Cardiac septum (tissue), 1 donor: ENCODE measurements at regions not wholly inside any gene's neighbourhood (a gene's known extent, or its start where the extent isn't known, plus 50 kb on each side); places are given as distances from the start of the nearest gene placed in this dataset.
"Not testable (repeated sequence)": the region's sequence is repeated elsewhere in the genome, so short reads cannot be mapped to it uniquely, and the experiment has no call there.

Source experiments
- DNase-seq: peaks from one replicate; pipeline ENCODE4 v3.0.0-alpha.2; 2020; ENCODE audit warnings: low spot score
- intact Hi-C: fragments of 100-400 bp; cut with DNase I; formaldehyde crosslinking; loops from one replicate; pipeline ENCODE4 v1.14.0; 2022
- donor health status: DM: no; HTN: no; CAD: no.

- intact Hi-C loops, result no loop called here
- DNase-seq, result no peak
These were observed 132.0 kb upstream of the ZC3H11B start for GRCh38 chr1:219744652-219745469.

GRCh38 chr1:219741011-219741970 lies 128.4 kb upstream of the ZC3H11B start:
- DNase-seq, result no peak
- intact Hi-C loops, result no loop called here

DNA sequence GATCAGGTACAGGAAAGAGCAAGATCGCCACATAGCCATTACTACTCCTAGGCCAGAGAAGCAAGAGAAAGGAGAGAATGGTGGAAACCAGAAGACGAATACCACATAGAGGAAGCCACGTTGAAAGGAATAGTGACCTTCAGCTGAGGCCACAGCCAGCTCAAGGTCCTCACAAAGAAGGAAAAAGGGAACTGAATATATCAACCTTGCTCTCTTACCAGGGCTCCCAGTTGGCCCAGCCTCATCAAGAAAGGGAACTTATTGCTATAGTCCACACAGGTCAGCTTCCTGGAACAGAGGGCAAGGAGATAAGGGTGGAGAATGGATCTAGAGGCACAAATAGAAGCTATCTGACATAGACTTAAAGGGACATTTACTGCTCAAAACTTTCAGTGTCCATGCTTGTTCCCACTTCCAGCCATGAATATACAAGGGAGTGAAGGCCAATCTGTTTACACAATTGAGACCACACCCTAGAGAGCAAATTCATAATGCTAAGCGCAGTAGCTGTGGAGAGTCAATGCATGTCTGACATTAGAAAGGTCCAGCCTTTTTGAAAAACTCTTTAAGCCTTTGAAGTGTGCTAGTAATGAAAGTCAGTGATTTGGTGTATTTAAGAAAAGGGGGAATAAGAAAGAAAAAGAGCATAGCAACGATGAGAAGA lies 120.7 kb upstream of the ZC3H11B start:
- DNase-seq, result no peak
- intact Hi-C loops, result no loop called here

DNA sequence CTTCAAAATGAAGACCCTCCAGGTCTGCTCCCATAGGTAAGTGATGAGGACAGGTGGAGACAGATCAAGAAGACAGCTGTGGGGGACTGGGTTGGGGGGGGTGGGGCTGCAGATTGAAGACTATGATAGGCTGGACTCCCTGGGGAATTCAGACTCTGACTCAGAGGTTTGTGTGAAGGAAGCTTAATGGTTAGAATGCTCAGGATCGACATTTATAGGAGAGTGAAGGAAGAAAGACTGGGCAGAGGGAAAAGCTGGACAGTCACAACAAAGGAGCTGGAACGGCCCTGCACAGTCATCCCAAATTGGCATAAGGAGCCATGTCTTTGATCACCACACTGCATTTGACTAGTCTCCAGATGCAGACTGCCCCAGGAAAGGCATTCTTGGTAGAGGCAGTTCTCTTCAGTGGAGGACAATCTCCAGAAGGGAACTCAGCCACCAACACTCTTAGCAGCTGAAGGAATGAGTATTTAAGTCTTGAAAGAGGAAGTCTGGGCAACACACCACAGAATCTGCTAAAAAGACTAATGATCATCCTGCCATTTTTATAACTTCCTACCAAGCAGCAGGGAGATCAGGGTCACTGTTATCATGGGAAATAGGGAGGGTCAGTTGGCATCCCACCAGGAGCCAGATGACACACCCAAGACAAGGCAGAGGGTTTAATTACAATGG lies 120.0 kb upstream of the ZC3H11B start:
- intact Hi-C loops, result no loop called here
- DNase-seq, result no peak

DNA sequence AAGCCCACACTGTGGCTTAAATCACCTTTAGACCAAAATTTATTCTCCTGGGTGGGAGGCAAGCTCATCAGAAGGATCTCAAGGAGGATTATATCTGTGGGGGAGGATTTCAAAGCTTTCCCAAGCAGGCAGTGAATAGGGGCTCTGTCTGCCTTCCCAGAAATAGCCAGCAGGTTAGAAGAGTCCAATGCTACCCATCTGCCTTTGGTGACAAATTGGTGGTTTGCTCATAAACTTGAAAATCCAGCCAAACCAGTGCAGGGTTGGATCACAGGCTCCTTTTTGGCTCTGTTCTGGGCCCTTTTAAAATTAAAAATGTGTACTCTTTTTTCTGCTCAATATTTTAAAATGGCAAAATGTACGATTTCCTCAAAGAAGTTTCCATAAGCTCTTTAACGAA lies 118.9 kb upstream of the ZC3H11B start:
- DNase-seq, result no peak
- intact Hi-C loops, result no loop called here

DNA sequence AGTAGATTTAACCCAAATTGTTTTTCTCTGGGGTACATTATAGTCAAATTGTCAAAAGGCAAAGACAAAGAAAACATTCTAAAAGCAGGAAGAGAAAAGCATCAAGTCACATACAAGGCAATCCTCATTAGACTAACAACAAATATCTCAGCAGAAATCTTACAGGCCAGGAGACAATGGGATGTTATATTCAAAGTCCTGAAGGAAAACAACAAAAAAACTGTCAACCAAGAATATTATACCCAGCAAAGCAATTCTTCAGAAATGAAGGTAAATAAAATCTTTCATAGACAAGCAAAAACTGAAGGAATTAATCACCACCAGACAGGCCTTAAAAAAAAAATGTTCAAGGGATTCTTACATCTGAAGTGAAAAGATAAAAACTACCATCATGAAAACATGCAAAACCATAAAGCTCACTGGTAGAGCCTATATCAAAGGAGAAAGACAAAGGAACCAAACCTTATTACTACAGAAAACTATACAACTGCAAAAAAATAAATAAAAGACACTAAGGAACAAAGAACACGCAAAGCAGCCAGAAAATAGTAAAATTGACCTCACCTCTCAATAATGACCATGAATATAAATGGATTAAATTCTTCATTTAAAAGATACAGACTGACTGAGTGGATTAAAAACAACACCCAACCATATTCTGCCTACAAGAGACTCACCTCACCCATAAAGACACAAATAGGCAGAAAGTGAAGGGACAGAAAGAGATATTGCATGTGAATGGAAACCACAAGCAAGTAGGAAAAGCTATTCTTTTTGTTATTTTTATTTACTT lies 113.8 kb upstream of the ZC3H11B start:
- intact Hi-C loops, result no loop called here
- no peak for DNase-seq

DNA sequence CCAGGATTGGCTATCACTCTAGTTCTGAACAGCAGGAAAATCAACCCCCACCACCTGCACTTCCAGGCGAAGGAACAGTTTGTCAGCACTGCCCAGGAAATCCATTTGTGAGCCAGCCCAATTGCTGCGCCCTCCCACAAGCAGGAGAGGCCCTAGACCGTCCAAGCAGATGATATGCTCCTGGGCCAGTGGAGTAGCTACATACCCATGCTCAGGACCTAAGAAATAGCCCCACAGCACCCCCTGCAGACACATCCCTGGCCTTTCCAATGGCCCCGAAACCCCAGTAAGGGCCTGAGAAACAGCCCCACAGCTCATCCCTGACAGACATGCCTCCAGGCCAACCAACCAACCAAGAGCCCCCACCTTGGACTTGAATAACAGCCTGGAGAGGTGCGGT lies 111.5 kb upstream of the ZC3H11B start:
- DNase-seq, result no peak
- intact Hi-C loops, result no loop called here

DNA sequence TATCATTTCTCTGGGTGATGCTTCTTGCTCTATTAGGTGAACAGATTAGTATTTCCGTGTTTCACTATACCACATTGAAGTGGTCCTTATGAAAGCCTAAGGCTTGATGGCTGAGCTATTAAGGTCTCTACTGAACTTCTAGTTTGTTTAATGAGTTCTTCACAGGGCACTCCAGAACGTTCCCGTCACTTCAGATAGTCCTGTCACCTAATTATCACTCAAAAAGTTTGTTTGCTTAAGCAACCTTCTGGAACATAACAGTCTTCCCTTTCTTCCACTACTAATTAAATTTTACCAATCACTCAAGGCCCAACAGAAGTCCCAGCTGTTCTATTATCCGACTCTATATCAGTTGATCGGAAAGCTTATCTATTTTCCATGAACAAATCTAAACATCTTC lies 104.6 kb upstream of the ZC3H11B start:
- no peak for DNase-seq
- intact Hi-C loops, result no loop called here

DNA sequence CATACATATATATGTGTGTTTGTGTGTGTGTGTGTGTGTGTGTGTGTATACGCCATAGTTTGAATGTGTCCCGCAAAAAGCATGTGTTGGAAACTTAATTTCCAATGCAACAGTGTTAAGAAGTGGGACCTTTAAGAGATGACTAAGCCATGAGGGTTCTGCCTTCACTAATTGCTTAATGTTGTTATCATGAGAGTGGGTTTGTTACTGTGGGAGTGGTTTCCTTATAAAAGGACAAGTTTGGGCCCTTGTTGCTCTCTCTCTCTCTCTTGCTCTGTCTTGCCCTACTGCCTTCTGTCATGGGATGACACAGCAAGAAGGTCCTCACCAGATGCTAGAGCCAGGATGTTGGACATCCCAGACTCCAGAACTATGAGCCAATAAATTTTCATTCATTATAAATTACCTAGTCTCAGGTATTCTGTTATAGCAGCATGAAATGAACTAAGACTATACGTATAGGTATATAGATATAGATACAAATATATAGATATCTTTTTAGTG lies 103.8 kb upstream of the ZC3H11B start:
- intact Hi-C loops, result no loop called here
- no peak for DNase-seq

- intact Hi-C loops, result no loop called here
- no peak for DNase-seq
These were observed 101.1 kb upstream of the ZC3H11B start for GRCh38 chr1:219713981-219714381.

DNA sequence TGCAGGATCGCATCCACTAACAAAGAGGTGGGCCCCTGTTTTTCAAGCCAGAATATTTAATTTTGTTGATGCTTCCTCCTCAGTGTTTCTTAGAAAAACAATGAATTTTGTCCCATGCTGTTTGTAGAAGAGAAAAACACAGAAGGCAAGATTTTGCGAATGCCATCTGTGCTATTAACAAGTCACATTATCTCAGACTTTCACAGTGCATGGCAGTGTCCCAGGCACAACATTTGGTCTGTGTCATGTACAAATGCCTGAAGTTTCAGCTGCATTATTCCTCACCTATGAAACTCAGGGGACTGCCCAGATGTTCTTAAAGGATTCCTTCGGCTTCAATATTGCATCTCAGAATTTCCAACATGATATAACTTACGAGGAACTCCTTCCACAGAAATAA lies 99.6 kb upstream of the ZC3H11B start:
- intact Hi-C loops, result no loop called here
- DNase-seq, result no peak

GRCh38 chr1:219710529-219711194 lies 97.8 kb upstream of the ZC3H11B start:
- intact Hi-C loops, result no loop called here
- no peak for DNase-seq

DNA sequence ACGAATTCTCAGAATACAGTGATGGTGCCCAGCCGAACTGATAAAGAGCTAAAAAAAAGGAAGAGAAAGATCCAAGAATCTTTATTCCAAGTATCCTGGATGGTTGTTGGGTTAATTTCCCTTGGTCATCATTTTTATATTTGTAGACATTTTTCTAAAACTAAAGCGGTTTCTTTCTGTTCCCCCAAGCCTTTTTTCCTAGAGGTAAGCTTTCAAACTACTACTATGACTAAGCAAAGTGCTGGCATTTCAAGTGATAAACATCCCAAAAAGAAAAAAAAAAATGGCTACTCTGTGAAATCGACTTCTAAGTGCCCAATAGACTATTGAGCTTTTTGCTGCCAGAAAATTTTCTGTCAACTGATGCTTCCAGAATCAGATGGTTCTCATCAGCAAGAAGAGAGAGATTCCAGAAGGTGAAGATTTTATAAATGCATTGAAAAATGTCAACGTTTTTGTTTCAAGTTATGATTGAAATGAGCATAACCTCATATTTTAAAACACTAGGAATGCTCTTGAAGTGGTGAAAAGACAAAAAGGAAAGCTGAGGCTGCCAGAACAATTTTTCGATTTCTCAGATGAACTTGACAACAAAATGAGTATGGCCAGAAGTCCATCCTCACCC lies 96.1 kb upstream of the ZC3H11B start:
- intact Hi-C loops, result no loop called here

DNA sequence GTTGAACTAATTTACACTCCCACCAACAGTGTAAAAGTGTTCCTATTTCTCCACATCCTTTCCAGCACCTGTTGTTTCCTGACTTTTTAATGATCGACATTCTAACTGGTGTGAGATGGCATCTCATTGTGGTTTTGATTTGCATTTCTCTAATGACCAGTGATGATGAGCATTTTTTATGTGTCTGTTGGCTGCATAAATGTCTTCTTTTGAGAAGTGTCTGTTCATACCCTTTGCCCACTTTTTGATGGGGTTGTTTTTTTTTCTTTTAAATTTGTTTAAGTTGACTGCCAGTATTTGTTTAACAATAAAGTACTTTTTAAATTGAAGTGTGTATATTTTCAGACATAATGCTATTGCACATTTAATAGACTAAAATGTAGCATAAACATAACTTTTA lies 95.0 kb upstream of the ZC3H11B start:
- intact Hi-C loops, DNase-seq: not testable (repeated sequence)

More for the DNA sequence above, 96.1 kb upstream of the ZC3H11B start:
- DNase-seq, result no peak

DNA sequence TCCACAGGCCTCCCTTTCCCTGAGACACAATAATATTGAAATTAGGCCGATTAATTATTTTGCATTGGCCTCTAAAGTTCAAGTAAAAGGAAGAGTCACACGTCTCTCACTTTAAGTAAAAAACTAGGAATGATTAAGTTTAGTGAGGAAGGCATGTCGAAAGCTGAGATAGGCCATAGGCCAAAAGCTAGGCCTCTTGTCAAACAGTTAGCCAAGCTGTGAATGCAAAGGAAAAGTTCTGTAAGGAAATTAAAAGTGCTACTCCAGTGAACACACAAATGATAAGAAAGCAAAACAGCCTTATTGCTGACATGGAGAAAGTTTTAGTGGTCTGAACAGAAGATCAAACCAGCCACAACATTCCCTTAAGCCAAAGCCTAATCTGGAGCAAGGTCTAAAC lies 91.4 kb upstream of the ZC3H11B start:
- DNase-seq, intact Hi-C loops: not testable (repeated sequence)

DNA sequence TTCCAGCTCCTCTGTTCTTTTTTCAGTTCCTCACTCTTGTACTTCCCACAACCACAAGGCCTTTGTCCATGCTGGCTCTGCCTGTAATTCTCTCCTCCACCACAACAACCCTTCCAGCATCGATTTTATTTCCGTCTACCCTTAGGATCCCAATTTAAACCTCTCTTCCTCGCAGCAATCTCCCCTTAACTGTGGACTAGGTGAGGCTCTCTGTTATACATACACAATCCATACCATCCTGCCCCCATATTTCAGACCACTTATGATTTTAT lies 90.4 kb upstream of the ZC3H11B start:
- no peak for DNase-seq
- intact Hi-C loops, result no loop called here

DNA sequence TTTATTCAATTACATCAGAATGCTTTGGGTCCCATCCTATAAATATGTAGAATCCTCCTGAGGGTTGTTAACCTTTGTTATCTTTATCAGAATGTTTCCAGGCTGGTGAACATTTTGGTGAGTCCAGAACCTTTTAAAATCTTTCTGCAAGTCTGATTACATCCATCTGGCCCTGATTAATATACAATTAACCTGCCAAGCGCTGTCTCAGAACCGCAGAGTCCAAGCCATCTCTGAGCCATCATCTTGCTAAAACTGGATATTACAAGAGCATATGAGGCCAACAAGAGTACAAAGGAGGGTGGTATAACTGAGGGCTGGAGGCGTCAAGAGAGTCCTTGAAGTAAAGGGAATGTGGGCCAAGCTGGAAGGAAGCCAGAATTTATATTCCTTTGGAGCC lies 88.6 kb upstream of the ZC3H11B start:
- intact Hi-C loops, result no loop called here
- no peak for DNase-seq

- DNase-seq, result no peak
- intact Hi-C loops, result no loop called here
These were observed 87.0 kb upstream of the ZC3H11B start for GRCh38 chr1:219699870-219700269.
